Esophagus muscularis mucosa (tissue), 4 donors: ENCODE measurements at regions not wholly inside any gene's neighbourhood (a gene's known extent, or its start where the extent isn't known, plus 50 kb on each side); places are given as distances from the start of the nearest gene placed in this dataset.

Source experiments
- DNase-seq: peaks from one replicate; pipeline ENCODE4 v3.0.0-alpha.2; 2017; ENCODE audit errors: extremely low spot score
- H3K27ac ChIP-seq, 4 donors: fragments of 200-600 bp; sonication (generic); replicated peaks in 1 of 4; 1 replicate in 3 of 4; 2 replicates in 1 of 4; pipeline ENCODE4 v1.5.1; 2016 to 2019; ENCODE audit warnings: mild to moderate bottlenecking in 1 of 4
- H3K27me3 ChIP-seq, 4 donors: fragments of 200-600 bp; sonication (generic); one replicate each; pipeline versions ENCODE4 v1.5.1 to v1.6.0; 2016 to 2019
- H3K36me3 ChIP-seq, 4 donors: fragments of 200-600 bp; sonication (generic); one replicate each; pipeline ENCODE4 v1.5.1; 2016 to 2019
- H3K4me1 ChIP-seq, 4 donors: fragments of 200-600 bp; sonication (generic); one replicate each; pipeline ENCODE4 v1.5.1; 2016 to 2019
- H3K4me3 ChIP-seq, 4 donors: fragments of 200-600 bp; sonication (generic); 1 replicate in 2 of 4; 2 replicates in 2 of 4; pipeline ENCODE4 v1.5.1; 2016 to 2019; ENCODE audit warnings: mild to moderate bottlenecking in 4 of 4, moderate library complexity in 1 of 4
- H3K9me3 ChIP-seq, 4 donors: fragments of 200-600 bp; sonication (generic); 1 replicate in 3 of 4; 2 replicates in 1 of 4; pipeline ENCODE4 v1.5.1; 2016 to 2019
- EP300 ChIP-seq: sonication (generic); formaldehyde crosslinking; IDR thresholded peaks from one replicate; pipeline ENCODE4 v1.6.1; 2017; ENCODE audit warnings: antibody characterized with exemption
- POLR2A ChIP-seq: fragments of 450-650 bp; IDR thresholded peaks from one replicate; pipeline ENCODE4 v1.6.1; 2017; ENCODE audit warnings: antibody characterized with exemption, moderate library complexity, mild to moderate bottlenecking, low read depth
- POLR2AphosphoS5 ChIP-seq, 2 donors: sonication (generic); formaldehyde crosslinking; IDR thresholded peaks; one replicate each; pipeline ENCODE4 v1.6.1; 2017; ENCODE audit warnings: antibody characterized with exemption in 2 of 2
- WGBS: methylation state at CpG from one replicate; pipeline ENCODE4 v1.1.5; 2018; 5-methylcytosine and 5-hydroxymethylcytosine counted together
- intact Hi-C: fragments of 100-400 bp; cut with DNase I; formaldehyde crosslinking; loops from one replicate; pipeline ENCODE4 v1.15.1; 2023
- TF ChIP-seq, protein P1 (sequence below), 3 experiments: fragments of 200-600 bp in 2 of 3; fragments of 450-650 bp in 1 of 3; sonication (generic) in 2 of 3; IDR thresholded peaks; one replicate each; pipeline ENCODE4 v1.5.1; 2017 to 2019; ENCODE audit warnings: antibody characterized with exemption in 3 of 3, mild to moderate bottlenecking in 2 of 3, moderate library complexity in 1 of 3

DNA sequence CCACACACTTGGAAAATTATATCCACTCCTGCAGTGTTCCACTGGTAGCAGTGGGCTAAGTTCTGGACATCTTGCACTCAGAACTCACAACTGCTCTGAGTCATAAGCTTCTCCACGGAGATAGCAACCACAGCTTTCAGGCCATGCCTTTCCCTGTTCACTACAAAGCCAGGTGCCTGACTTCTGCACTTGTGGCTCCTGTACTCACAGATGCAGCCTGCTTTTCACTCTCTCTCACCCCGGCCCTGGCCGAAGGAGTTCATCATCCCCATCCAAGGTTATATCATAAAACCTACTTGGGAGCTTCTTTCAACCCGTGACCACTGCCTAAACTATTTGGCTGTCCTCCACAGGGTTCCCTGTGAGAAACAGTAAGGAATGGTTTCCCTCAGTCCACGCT lies 999.4 kb downstream of the GLUD2 start:
- TF ChIP-seq POLR2A = no peak
- TF ChIP-seq, protein P1, sequence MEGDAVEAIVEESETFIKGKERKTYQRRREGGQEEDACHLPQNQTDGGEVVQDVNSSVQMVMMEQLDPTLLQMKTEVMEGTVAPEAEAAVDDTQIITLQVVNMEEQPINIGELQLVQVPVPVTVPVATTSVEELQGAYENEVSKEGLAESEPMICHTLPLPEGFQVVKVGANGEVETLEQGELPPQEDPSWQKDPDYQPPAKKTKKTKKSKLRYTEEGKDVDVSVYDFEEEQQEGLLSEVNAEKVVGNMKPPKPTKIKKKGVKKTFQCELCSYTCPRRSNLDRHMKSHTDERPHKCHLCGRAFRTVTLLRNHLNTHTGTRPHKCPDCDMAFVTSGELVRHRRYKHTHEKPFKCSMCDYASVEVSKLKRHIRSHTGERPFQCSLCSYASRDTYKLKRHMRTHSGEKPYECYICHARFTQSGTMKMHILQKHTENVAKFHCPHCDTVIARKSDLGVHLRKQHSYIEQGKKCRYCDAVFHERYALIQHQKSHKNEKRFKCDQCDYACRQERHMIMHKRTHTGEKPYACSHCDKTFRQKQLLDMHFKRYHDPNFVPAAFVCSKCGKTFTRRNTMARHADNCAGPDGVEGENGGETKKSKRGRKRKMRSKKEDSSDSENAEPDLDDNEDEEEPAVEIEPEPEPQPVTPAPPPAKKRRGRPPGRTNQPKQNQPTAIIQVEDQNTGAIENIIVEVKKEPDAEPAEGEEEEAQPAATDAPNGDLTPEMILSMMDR (IDR thresholded peaks at IDR 0.05) = no peak
- TF ChIP-seq EP300 = no peak
- no peak for TF ChIP-seq POLR2AphosphoS5 (IDR thresholded peaks at IDR 0.05)
- no peak overlapping the region for H3K4me3 ChIP-seq
- no peaks in the 10 kb centered on the region for H3K9me3 ChIP-seq
- H3K27ac ChIP-seq = no peak overlapping the region
- intact Hi-C loops = no loop called here
- 74% methylated on average over 5 of the region's 5 CpGs for WGBS
- no peaks in the 10 kb centered on the region for H3K27me3 ChIP-seq
- H3K4me1 ChIP-seq = no peaks in the 10 kb centered on the region
- no peak for DNase-seq
- no peaks in the 10 kb centered on the region for H3K36me3 ChIP-seq

DNA sequence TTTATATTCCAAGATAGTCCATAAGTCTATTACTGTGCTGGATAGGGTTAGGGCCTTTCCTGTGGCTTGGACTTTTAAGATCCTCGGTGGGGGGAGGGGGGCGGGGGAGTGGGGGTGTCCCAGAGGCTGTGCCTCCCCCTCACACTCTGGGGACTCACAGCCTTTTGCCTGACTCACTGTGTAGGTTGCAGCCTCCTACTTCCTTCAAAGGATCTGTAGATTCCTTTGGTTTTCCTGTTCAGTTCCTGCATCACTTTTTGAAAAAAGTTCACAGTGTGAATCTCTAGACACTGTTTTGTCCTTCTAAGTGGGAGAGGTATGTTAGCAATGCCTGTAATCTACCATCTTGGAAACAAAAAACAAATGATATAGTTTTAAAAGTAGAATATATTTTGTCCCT lies 999.9 kb downstream of the GLUD2 start:
- DNase-seq = no peak
- TF ChIP-seq POLR2AphosphoS5 (IDR thresholded peaks at IDR 0.05) (no peak), POLR2A (no peak), EP300 (no peak)
- TF ChIP-seq, protein P1 (IDR thresholded peaks at IDR 0.05) = no peak

DNA sequence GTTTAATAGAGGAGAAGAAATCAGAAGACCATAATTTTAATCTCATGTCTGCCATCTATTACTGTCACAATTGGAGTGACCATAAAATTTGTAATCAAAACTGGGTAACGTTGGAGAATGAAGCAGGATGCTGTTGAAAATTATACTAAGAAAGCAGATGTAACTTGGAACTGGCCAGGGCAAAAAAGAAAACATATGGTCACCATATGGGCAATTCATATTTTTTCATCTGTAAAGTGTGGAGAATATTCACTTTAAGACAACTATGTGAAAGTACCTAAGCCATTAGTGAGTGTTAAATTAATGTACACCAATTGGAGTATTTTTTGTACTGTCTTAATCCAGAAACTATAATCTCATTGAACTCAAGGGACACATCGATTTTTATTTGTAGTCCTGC lies 1008.0 kb downstream of the GLUD2 start:
- H3K9me3 ChIP-seq = no peaks in the 10 kb centered on the region
- H3K4me1 ChIP-seq = no peaks in the 10 kb centered on the region
- no peaks in the 10 kb centered on the region for H3K36me3 ChIP-seq
- TF ChIP-seq, protein P1 (IDR thresholded peaks at IDR 0.05) = no peak
- TF ChIP-seq POLR2A (no peak), POLR2AphosphoS5 (IDR thresholded peaks at IDR 0.05) (no peak), EP300 (no peak)
- intact Hi-C loops = no loop called here
- H3K27me3 ChIP-seq = no peaks in the 10 kb centered on the region
- no peak for DNase-seq
- WGBS = 37% methylated on average over 2 of the region's 2 CpGs
- H3K4me3 ChIP-seq = no peak overlapping the region
- no peak overlapping the region for H3K27ac ChIP-seq

More for the DNA sequence above, 999.9 kb downstream of the GLUD2 start:
- H3K27ac ChIP-seq = no peak overlapping the region
- H3K4me3 ChIP-seq = no peak overlapping the region
- WGBS = 28% methylated on average over 2 of the region's 2 CpGs
- H3K9me3 ChIP-seq = no peaks in the 10 kb centered on the region
- intact Hi-C loops = no loop called here
- H3K36me3 ChIP-seq = no peaks in the 10 kb centered on the region
- H3K4me1 ChIP-seq = no peaks in the 10 kb centered on the region
- no peaks in the 10 kb centered on the region for H3K27me3 ChIP-seq

DNA sequence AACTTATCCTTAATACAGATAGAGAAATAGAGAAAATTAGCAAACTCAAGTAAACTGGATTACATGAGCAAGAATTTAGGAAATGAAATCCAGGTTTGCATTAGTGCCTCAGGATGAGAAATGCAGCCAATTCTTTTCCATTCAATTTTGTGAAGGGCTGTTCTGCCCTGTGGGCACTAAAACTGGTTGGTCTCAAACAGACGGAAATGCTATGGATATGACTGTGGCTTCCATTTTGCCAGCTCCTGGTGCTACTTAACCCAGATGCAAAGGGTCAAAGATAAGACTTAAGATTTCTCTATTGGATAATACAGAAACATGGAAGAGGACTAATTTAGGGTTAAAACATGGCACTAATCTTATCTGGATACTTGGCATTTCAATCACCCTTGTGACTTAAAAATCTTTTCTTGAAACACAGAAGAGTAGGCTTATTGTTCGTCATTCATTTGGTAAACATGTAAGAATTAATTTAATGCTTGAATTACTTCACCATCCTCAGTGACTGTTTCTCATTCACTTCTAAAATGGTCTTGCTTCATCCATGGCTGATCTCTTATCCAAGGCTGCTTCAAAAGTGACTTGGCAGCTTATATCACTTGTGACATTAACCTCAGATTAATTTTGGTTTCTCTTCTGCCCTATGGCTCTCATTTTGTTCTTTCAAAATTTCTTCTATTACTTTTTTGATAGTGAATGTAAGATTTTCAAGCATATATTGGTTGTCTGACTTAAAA lies 1008.7 kb downstream of the GLUD2 start:
- no peaks in the 10 kb centered on the region for H3K9me3 ChIP-seq
- intact Hi-C loops = no loop called here
- no peaks in the 10 kb centered on the region for H3K36me3 ChIP-seq
- no peak overlapping the region for H3K4me3 ChIP-seq
- H3K4me1 ChIP-seq = no peaks in the 10 kb centered on the region
- no peaks in the 10 kb centered on the region for H3K27me3 ChIP-seq
- WGBS = 67% methylated on average over 2 of the region's 2 CpGs
- no peak overlapping the region for H3K27ac ChIP-seq
- TF ChIP-seq POLR2AphosphoS5 (IDR thresholded peaks at IDR 0.05) (no peak), EP300 (no peak), POLR2A (no peak)
- TF ChIP-seq, protein P1 (IDR thresholded peaks at IDR 0.05) = no peak
- DNase-seq = no peak

DNA sequence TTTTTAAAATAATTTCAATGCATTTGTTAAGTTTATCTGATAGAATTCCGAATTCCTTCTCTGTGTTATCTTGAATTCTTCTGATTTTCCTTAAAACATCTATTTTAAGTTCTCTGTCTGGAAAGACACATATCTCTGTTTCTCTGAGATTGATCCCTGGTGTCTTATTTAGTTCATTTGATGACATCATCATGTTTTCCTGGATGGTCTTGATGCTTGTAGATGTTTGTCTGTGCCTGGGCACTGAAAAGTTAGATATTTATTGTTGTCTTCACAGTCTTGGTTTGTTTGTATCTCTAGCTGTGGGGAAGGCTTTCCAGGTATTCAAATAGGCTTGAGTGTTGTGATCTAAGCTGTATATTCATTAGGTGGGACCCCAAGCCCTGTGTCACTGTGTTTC lies 1028.8 kb downstream of the GLUD2 start:
- no peak for DNase-seq
- Histone ChIP-seq H3K4me3 (no peak overlapping the region), H3K27ac (no peak overlapping the region), H3K9me3 (no peaks in the 10 kb centered on the region), H3K36me3 (no peaks in the 10 kb centered on the region), H3K4me1 (no peaks in the 10 kb centered on the region), H3K27me3 (no peaks in the 10 kb centered on the region)
- 44% methylated on average over 1 of the region's 1 CpG for WGBS
- TF ChIP-seq, protein P1 (IDR thresholded peaks at IDR 0.05) = no peak
- TF ChIP-seq EP300 (no peak), POLR2AphosphoS5 (IDR thresholded peaks at IDR 0.05) (no peak), POLR2A (no peak)
- intact Hi-C loops = no loop called here
